Esophagus squamous epithelium (tissue), 5 donors: ENCODE measurements at regions not wholly inside any gene's neighbourhood (a gene's known extent, or its start where the extent isn't known, plus 50 kb on each side); places are given as distances from the start of the nearest gene placed in this dataset.
"Not testable (repeated sequence)": the region's sequence is repeated elsewhere in the genome, so short reads cannot be mapped to it uniquely, and the experiment has no call there.

ENCODE experiments used
- DNase-seq: peaks from one replicate; lab custom pipeline; 2025; lab: John Stamatoyannopoulos, UW
- H3K27ac ChIP-seq, 4 donors: fragments of 200-600 bp; sonication (generic); one replicate each; pipeline ENCODE4 v1.5.1; 2016 to 2019; ENCODE audit warnings: mild to moderate bottlenecking in 1 of 4
- H3K27me3 ChIP-seq, 4 donors: fragments of 200-600 bp; sonication (generic); 1 replicate in 3 of 4; 2 replicates in 1 of 4; pipeline versions ENCODE4 v1.5.1 to v1.6.0; 2017 to 2021; ENCODE audit warnings: antibody characterized with exemption in 1 of 4
- H3K36me3 ChIP-seq, 3 donors: fragments of 200-600 bp; sonication (generic); one replicate each; pipeline ENCODE4 v1.5.1; 2016 to 2019
- H3K4me1 ChIP-seq, 3 donors: fragments of 200-600 bp; sonication (generic); one replicate each; pipeline ENCODE4 v1.5.1; 2017 to 2019
- H3K4me3 ChIP-seq, 4 donors: fragments of 200-600 bp; sonication (generic); 1 replicate in 3 of 4; 2 replicates in 1 of 4; pipeline ENCODE4 v1.5.1; 2016 to 2019; ENCODE audit warnings: mild to moderate bottlenecking in 2 of 4, moderate library complexity in 1 of 4
- H3K9me3 ChIP-seq, 3 donors: fragments of 200-600 bp; sonication (generic); one replicate each; pipeline ENCODE4 v1.5.1; 2016 to 2019
- POLR2A ChIP-seq, 4 donors: fragments of 450-650 bp; IDR thresholded peaks; one replicate each; pipeline ENCODE4 v1.6.1; 2017; ENCODE audit warnings: antibody characterized with exemption in 4 of 4, mild to moderate bottlenecking in 4 of 4, moderate library complexity in 3 of 4
- WGBS, 2 donors: methylation state at CpG; one replicate each; pipeline ENCODE4 v1.1.5; 2018; 5-methylcytosine and 5-hydroxymethylcytosine counted together
- intact Hi-C: fragments of 100-400 bp; cut with DNase I; formaldehyde crosslinking; loops from one replicate; pipeline ENCODE4 v1.15.0; 2022
- TF ChIP-seq, protein P1 (sequence below), 6 experiments: fragments of 450-650 bp in 4 of 6; fragments of 200-600 bp in 2 of 6; sonication (generic) in 2 of 6; IDR thresholded peaks; one replicate each; pipeline ENCODE4 v1.5.1; 2016 to 2019; ENCODE audit warnings: antibody characterized with exemption in 6 of 6, mild to moderate bottlenecking in 4 of 6, moderate library complexity in 4 of 6
- donor health status: DM: yes; HTN: yes; CAD: no.

DNA sequence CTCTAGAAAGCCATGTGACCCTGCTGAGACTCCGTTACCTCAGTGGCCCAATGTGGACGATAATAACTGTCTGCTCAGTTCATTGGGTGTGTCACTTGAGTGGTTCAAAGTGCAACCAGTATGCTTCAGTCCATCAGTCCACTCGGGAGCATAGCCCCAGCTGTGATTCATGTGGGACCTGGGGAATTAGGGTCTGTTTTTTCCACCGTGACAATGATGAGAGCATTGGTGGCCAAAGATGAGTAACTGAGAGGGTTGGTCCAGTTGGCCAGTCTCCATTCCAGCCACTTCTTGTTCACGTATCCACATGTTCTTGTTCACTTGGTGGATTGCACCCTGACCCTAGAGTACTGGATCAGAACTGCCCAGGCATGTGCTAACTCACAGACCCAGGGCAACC lies 403.6 kb downstream of the CD83 start:
- 87 to 94% methylated on average over 4 to 5 of the region's 5 CpGs for WGBS, 2 donors
- no peak for TF ChIP-seq POLR2A (IDR thresholded peaks at IDR 0.05)
- TF ChIP-seq, protein P1, sequence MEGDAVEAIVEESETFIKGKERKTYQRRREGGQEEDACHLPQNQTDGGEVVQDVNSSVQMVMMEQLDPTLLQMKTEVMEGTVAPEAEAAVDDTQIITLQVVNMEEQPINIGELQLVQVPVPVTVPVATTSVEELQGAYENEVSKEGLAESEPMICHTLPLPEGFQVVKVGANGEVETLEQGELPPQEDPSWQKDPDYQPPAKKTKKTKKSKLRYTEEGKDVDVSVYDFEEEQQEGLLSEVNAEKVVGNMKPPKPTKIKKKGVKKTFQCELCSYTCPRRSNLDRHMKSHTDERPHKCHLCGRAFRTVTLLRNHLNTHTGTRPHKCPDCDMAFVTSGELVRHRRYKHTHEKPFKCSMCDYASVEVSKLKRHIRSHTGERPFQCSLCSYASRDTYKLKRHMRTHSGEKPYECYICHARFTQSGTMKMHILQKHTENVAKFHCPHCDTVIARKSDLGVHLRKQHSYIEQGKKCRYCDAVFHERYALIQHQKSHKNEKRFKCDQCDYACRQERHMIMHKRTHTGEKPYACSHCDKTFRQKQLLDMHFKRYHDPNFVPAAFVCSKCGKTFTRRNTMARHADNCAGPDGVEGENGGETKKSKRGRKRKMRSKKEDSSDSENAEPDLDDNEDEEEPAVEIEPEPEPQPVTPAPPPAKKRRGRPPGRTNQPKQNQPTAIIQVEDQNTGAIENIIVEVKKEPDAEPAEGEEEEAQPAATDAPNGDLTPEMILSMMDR (IDR thresholded peaks at IDR 0.05), result no peak
- H3K36me3 ChIP-seq, result no peaks in the 10 kb centered on the region
- H3K27ac ChIP-seq, result no peak overlapping the region
- intact Hi-C loops, result no loop called here
- no peak for DNase-seq
- no peak overlapping the region for H3K4me3 ChIP-seq
- H3K27me3 ChIP-seq, result no peaks in the 10 kb centered on the region
- H3K9me3 ChIP-seq, result no peaks in the 10 kb centered on the region
- no peaks in the 10 kb centered on the region for H3K4me1 ChIP-seq

DNA sequence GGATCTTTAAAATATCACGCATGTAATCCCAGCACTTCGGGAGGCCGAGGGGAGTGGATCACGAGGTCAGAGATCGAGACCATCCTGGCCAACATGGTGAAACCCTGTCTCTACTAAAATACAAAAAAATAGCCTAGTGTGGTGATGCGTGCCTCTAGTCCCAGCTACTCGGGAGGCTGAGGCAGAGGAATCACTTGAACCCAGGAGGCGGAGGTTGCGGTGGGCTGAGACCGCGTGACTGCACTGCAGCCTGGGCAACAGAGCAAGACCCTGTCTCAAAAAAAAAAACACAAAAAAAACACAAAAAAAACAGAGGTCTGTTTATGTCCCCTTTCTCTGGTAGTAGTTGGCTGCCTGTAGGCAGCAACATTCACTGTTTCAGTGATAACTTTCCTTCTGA lies 404.3 kb downstream of the CD83 start:
- H3K27ac ChIP-seq, H3K36me3 ChIP-seq, H3K4me1 ChIP-seq, DNase-seq, H3K4me3 ChIP-seq, H3K9me3 ChIP-seq, intact Hi-C loops, H3K27me3 ChIP-seq: not testable (repeated sequence)
- WGBS, 2 donors, result 98% methylated on average over 11 of the region's 11 CpGs

DNA sequence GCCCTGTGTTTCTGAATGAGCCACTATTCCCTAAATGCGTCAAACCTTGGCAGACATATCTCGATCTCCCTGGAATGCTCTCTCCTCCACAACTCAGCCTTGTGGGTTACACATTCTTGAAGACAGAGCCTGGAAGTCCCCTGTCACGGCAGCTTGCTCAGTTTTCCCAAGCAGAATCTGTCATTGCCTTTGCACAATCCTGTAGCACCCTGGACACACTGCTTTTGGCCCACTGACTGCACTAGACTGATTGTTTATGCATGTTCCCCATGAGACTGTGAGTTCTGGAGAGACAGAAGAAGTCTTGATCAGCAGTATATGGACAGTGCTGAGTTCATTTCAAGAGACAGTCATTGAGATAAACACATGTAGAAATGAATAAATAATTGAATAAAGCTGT lies 406.7 kb downstream of the CD83 start:
- H3K9me3 ChIP-seq, result no peaks in the 10 kb centered on the region
- intact Hi-C loops, result no loop called here
- no peaks in the 10 kb centered on the region for H3K4me1 ChIP-seq
- no peak overlapping the region for H3K4me3 ChIP-seq
- TF ChIP-seq, protein P1 (IDR thresholded peaks at IDR 0.05), result no peak
- no peak for TF ChIP-seq POLR2A (IDR thresholded peaks at IDR 0.05)
- no peaks in the 10 kb centered on the region for H3K36me3 ChIP-seq
- H3K27me3 ChIP-seq, result no peaks in the 10 kb centered on the region
- no peak for DNase-seq
- WGBS, 2 donors, result 56 to 68% methylated on average over 3 of the region's 3 CpGs
- H3K27ac ChIP-seq, result no peak overlapping the region

DNA sequence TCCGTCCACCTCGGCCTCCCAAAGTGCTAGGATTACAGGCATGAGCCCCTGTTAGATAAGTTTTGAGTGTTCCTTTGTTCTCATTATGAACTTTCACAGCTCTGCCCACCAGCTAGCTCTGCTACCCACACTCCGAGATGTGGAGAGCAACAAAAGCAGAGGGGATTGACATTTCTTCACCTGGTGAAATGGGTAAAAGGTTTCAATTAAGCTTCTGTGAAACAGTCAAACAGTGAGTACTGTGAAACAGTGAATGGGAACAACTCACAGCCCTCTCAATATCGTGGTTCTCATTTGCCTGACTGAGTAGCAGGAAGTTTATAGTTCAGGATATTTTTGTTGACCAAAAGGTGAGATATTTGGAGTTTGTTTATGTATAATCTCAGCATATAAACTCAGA lies 412.8 kb downstream of the CD83 start:
- Histone ChIP-seq H3K27me3 (no peaks in the 10 kb centered on the region), H3K4me1 (no peaks in the 10 kb centered on the region), H3K4me3 (no peak overlapping the region), H3K36me3 (no peaks in the 10 kb centered on the region), H3K27ac (no peak overlapping the region), H3K9me3 (no peaks in the 10 kb centered on the region)
- WGBS, 2 donors, result 47 to 82% methylated on average over 2 to 4 of the region's 4 CpGs
- DNase-seq, result no peak
- no peak for TF ChIP-seq POLR2A (IDR thresholded peaks at IDR 0.05)
- TF ChIP-seq, protein P1 (IDR thresholded peaks at IDR 0.05), result no peak
- intact Hi-C loops, result no loop called here

DNA sequence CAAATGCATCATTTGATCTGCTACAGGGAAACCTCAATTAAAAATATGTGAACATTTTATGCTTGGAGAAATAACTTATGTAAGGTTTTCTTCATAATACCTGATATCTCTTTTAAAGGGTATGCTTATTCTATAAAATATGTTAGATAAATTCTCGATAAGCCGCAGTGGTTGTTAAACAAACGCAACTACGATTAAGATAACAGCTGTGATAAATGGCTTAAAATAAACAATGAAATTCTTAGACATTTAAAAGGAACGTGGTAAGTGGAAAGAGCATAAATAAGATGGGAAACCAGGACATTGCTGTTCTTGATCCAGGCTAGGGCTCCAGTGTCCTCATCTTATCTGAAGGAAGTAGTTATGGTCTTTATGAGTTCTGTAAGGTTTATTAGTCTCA lies 415.9 kb downstream of the CD83 start:
- Histone ChIP-seq H3K9me3 (no peaks in the 10 kb centered on the region), H3K27me3 (no peaks in the 10 kb centered on the region), H3K36me3 (no peaks in the 10 kb centered on the region), H3K4me1 (no peaks in the 10 kb centered on the region), H3K27ac (no peak overlapping the region), H3K4me3 (no peak overlapping the region)
- 40 to 41% methylated on average over 5 of the region's 5 CpGs for WGBS, 2 donors
- DNase-seq, result no peak
- no peak for TF ChIP-seq POLR2A (IDR thresholded peaks at IDR 0.05)
- TF ChIP-seq, protein P1 (IDR thresholded peaks at IDR 0.05), result no peak
- intact Hi-C loops, result no loop called here

DNA sequence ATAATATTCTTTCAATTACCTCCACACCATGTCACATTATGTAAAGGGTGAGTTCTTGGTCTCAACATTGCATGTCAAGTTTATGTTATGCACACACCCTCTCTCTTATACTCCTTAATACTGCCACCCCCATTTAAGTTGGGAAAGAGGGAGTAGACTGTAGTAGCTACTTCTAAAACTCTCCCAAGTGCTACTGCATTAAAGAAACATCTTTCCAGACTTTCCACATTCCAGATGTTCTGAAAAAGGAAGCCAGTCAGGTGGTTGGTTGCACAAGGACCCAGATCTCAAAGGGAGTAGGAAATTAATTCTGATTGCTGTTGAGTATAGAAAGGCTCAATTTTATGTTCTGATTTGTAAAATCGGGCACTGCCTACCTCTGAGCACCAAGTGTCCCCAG lies 419.5 kb downstream of the CD83 start:
- Histone ChIP-seq H3K27me3 (no peaks in the 10 kb centered on the region), H3K36me3 (no peaks in the 10 kb centered on the region), H3K4me1 (no peaks in the 10 kb centered on the region), H3K4me3 (no peak overlapping the region), H3K9me3 (no peaks in the 10 kb centered on the region), H3K27ac (no peak overlapping the region)
- WGBS, 2 donors, result 57 to 60% methylated on average over 1 of the region's 1 CpG
- intact Hi-C loops, result no loop called here
- DNase-seq, result no peak
- no peak for TF ChIP-seq POLR2A (IDR thresholded peaks at IDR 0.05)
- TF ChIP-seq, protein P1 (IDR thresholded peaks at IDR 0.05), result no peak
